GM12865 (cell line): ENCODE measurements at regions not wholly inside any gene's neighbourhood (a gene's known extent, or its start where the extent isn't known, plus 50 kb on each side); places are given as distances from the start of the nearest gene placed in this dataset.

Experiments used
- DNase-seq: peaks from one replicate; pipeline ENCODE4 v3.0.0; 2010; ENCODE audit warnings: low read depth
- H3K4me3 ChIP-seq: 2 replicates; pipeline ENCODE4 v1.5.1; 2011; ENCODE audit warnings: mild to moderate bottlenecking, low read depth, low read length, control low read depth
- TF ChIP-seq, protein P1 (sequence below): IDR thresholded peaks from 2 replicates; pipeline ENCODE4 v1.5.1; 2011; ENCODE audit warnings: low read length, control low read depth, low read depth, inconsistent platforms; ENCODE audit not compliant: insufficient read depth; ENCODE audit errors: missing control alignments

DNA sequence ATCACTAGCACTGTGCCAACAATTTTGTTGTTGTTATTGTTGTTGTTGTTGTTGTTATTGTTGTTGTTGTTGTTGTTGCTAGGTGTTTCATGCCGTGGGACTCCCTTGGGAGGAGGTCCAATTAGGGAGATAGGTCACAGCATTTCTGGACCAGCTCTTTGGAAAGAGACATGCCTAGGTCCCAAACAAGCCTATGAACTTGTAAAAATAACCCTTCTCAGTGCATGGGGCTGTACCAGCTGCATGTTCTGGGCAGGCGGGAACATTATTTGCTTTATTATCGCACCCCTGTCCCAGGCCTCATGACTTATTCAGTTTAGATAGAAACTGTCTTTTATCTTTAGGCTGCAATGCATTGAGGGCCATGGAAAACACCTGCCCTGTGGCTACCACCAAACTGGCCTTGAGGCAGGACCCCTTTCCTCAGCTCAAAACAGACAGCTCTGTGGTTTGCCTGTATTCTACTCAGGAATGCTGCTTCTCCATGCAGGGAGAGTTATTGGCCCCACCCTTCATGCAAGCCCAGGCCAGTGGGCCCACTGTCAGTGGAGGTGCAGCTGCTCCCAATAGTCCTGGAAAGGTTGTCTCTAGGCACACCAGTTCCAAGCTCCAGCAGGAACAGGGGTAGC, 386.5 kb upstream of the BRINP3 start:
- H3K4me3 ChIP-seq = no peak overlapping the region
- DNase-seq = no peak
- TF ChIP-seq, protein P1, sequence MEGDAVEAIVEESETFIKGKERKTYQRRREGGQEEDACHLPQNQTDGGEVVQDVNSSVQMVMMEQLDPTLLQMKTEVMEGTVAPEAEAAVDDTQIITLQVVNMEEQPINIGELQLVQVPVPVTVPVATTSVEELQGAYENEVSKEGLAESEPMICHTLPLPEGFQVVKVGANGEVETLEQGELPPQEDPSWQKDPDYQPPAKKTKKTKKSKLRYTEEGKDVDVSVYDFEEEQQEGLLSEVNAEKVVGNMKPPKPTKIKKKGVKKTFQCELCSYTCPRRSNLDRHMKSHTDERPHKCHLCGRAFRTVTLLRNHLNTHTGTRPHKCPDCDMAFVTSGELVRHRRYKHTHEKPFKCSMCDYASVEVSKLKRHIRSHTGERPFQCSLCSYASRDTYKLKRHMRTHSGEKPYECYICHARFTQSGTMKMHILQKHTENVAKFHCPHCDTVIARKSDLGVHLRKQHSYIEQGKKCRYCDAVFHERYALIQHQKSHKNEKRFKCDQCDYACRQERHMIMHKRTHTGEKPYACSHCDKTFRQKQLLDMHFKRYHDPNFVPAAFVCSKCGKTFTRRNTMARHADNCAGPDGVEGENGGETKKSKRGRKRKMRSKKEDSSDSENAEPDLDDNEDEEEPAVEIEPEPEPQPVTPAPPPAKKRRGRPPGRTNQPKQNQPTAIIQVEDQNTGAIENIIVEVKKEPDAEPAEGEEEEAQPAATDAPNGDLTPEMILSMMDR = no peak

DNA sequence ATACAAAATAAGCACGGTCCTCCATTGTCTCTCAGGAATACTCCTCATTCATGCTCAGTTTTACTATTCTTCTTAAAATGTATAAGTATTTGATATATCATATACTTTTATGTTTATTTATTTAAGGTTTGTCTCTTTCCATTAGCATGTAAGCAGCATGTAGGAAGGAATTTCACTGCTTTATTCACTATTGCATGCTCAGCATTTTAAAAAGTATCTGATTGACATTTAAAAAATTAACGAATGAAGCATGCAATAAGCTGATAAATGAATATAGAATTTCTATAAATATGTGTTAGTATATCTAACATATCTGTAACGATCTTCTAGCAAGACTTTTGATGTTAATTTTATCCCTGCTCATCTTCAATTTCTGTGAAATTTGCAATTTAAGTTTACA, 402.7 kb upstream of the BRINP3 start:
- no peak for DNase-seq
- no peak overlapping the region for H3K4me3 ChIP-seq
- TF ChIP-seq, protein P1 = no peak

DNA sequence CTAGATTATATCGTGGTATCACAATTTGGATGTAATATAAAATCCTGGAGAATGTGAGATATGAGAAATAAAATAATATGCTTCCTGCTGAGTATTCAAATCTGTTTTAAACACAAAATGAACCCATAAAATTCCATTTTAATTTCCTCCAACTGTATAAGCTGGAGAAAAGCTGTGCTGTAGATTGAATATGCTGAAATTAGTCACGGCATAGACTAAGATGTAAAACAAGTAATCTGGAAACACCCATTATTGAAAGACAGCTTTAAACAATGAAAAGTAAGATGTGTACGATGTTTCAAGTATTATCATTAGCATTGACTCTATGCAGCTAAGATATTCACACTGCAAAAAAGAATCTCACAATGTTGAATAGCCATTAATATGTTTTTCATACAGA, 403.4 kb upstream of the BRINP3 start:
- no peak overlapping the region for H3K4me3 ChIP-seq
- TF ChIP-seq, protein P1 = no peak
- DNase-seq = no peak

DNA sequence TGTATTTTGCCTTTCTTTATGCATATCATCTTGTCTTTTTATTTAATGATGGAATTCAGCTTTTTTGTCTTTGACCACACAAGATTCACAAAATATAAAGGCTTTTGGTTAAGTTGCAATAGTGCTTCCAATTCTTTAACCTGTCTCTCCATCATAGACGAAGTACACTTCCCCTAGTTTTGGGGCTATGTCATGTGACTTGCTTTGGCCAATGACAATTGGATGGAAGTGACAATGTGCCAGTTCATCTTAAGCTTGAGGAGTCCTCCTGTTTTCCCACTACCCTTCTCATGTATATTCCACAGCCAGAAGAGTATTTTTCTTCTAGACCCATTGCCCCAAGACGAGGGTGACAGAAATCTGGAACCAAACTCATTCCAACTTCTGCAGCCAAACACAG, 419.6 kb upstream of the BRINP3 start:
- TF ChIP-seq, protein P1 = no peak
- H3K4me3 ChIP-seq = no peak overlapping the region
- no peak for DNase-seq

DNA sequence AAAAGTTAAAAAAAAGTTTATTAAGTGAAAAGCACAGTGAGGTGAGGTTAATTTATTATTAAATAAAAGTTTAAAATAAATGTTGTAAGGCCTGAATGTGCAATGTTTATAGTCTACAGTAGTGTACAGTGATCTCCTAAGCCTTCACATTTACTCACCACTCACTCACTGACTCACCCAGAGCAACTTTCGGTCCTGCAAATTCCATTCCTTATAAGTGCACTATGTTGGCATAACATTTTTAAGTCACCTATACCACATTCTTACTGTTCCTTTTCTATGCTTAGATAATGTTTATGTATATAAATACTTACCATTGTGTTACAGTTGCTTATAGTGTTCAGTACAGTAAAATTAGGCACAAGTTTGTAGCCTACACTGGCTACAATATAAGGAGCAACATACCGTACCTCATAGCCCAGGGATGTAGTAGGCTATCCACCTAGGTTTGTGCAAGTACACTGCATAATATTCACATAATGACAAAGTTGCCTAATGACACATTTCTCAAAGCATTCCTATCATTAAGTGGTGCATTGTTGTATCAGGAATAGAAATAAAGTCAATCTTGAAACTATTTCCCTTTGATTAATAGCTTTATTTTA, 426.5 kb upstream of the BRINP3 start:
- no peak overlapping the region for H3K4me3 ChIP-seq
- no peak for DNase-seq
- TF ChIP-seq, protein P1 = no peak

DNA sequence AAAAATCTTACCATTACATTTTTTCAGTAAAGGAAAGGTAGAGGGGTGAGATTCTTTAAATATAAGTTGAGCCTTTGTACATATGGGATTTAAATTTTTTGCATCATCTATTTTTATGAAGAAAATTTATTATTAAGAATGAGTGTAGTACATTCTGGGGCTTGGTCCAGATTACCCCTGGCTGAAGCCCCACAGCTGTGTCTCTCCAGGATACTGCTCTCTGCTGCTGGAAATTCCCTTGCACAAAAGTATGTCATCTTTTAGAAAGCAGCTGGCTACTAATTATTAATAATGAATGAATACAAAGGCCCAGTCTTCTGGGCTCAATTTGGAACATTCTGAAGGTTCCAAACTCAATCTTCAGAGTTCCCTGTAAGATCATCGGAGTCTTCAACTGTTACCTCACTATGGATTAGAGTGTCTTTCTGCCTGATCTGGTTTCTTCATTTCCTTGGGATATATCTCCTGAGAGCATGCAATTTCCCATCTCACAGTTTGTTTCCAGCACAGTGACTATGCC, 428.6 kb upstream of the BRINP3 start:
- TF ChIP-seq, protein P1 = no peak
- DNase-seq = no peak
- no peak overlapping the region for H3K4me3 ChIP-seq
